Ovary (tissue), 7 donors: ENCODE measurements at regions not wholly inside any gene's neighbourhood (a gene's known extent, or its start where the extent isn't known, plus 50 kb on each side); places are given as distances from the start of the nearest gene placed in this dataset.

Experiments
- DNase-seq, 5 donors: peaks; one replicate each; pipeline ENCODE4 v3.0.0-alpha.2; 2019 to 2020
- H3K27ac ChIP-seq, 2 donors: fragments of 200-600 bp; one replicate each; pipeline versions ENCODE4 v1.5.1 to v1.8.0; 2019 to 2022
- H3K27me3 ChIP-seq: fragments of 200-600 bp; one replicate; pipeline ENCODE4 v1.8.0; 2022
- H3K36me3 ChIP-seq: fragments of 200-600 bp; sonication (generic); one replicate; pipeline ENCODE4 v1.5.1; 2019
- H3K4me1 ChIP-seq: one replicate; pipeline ENCODE4 v1.8.1; 2013; ENCODE audit warnings: mild to moderate bottlenecking, moderate library complexity; ENCODE audit not compliant: insufficient read depth
- H3K4me3 ChIP-seq: fragments of 200-600 bp; sonication (generic); one replicate; pipeline ENCODE4 v1.5.1; 2017
- H3K9me3 ChIP-seq, 2 donors: fragments of 200-600 bp in 1 of 2; sonication (generic) in 1 of 2; one replicate each; pipeline versions ENCODE4 v1.5.1 to v1.8.1; 2013 to 2019; ENCODE audit warnings: mild to moderate bottlenecking in 1 of 2, moderate library complexity in 1 of 2
- CTCF ChIP-seq, 3 donors: fragments of 450-650 bp in 2 of 3; fragments of 200-600 bp in 1 of 3; IDR thresholded peaks; one replicate each; pipeline versions ENCODE4 v1.5.1 to v1.8.0; 2016 to 2022; ENCODE audit warnings: antibody characterized with exemption in 3 of 3, mild to moderate bottlenecking in 1 of 3
- EP300 ChIP-seq: sonication (generic); formaldehyde crosslinking; IDR thresholded peaks from one replicate; pipeline ENCODE4 v1.6.1; 2017; ENCODE audit warnings: antibody characterized with exemption
- POLR2A ChIP-seq: fragments of 450-650 bp; IDR thresholded peaks from one replicate; pipeline ENCODE4 v1.6.1; 2017; ENCODE audit warnings: antibody characterized with exemption, mild to moderate bottlenecking, moderate library complexity
- WGBS, 3 donors: extraction: QIAGEN DNeasy Blood & Tissue Kit in 1 of 3; methylation state at CpG; one replicate each; pipeline versions ENCODE4 v1.1.5 to v1.1.7; 2013 to 2017; 5-methylcytosine and 5-hydroxymethylcytosine counted together
- intact Hi-C, 4 donors: fragments of 100-400 bp; cut with DNase I; formaldehyde crosslinking; loops; one replicate each; pipeline versions ENCODE4 v1.11.0 to v1.15.1; 2022 to 2023
- donor health status: DM: no; HTN: no; CAD: no; lungs with moderate emphysema.
- donor health status: DM: no; HTN: no; CAD: no.
- donor health status: Bipolar disorder and iron deficiency.
- donor health status: DM: no; HTN: no; CAD: no.
- donor health status: DM: yes; HTN: yes; CAD: no.

- intact Hi-C loops: no loop called here
- no peaks in the 10 kb centered on the region for H3K4me1 ChIP-seq
- no peak for TF ChIP-seq POLR2A
- no peak for TF ChIP-seq EP300
- no peak for TF ChIP-seq CTCF (IDR thresholded peaks at IDR 0.05)
- no peak overlapping the region for H3K4me3 ChIP-seq
- DNase-seq: no peak
- H3K9me3 ChIP-seq: no peaks in the 10 kb centered on the region
- no peak overlapping the region for H3K27ac ChIP-seq
- no peaks in the 10 kb centered on the region for H3K36me3 ChIP-seq
- 83 to 87% (median 86%) methylated on average over 2 of the region's 2 CpGs for WGBS, 3 donors
- H3K27me3 ChIP-seq: no peaks in the 10 kb centered on the region
Observed at GRCh38 chr3:111392894-111393398, 149.1 kb upstream of the CD96 start.

GRCh38 chr3:111412656-111413055 lies 129.3 kb upstream of the CD96 start:
- DNase-seq: no peak
- Histone ChIP-seq H3K4me1 (no peaks in the 10 kb centered on the region), H3K9me3 (no peaks in the 10 kb centered on the region), H3K36me3 (no peaks in the 10 kb centered on the region), H3K27ac (no peak overlapping the region), H3K4me3 (no peak overlapping the region), H3K27me3 (no peaks in the 10 kb centered on the region)
- TF ChIP-seq CTCF (IDR thresholded peaks at IDR 0.05) (no peak), POLR2A (no peak), EP300 (no peak)
- intact Hi-C loops: no loop called here
- WGBS, 3 donors: 83 to 92% (median 91%) methylated on average over 4 of the region's 4 CpGs

- Histone ChIP-seq H3K4me3 (no peak overlapping the region), H3K27me3 (no peaks in the 10 kb centered on the region), H3K9me3 (no peaks in the 10 kb centered on the region), H3K36me3 (no peaks in the 10 kb centered on the region), H3K4me1 (no peaks in the 10 kb centered on the region), H3K27ac (no peak overlapping the region)
- intact Hi-C loops: no loop called here
- TF ChIP-seq CTCF (IDR thresholded peaks at IDR 0.05) (no peak), POLR2A (no peak), EP300 (no peak)
- DNase-seq: no peak
Observed at GRCh38 chr3:111414531-111414930, 127.5 kb upstream of the CD96 start.

GRCh38 chr3:111415018-111415417 lies 127.0 kb upstream of the CD96 start:
- H3K36me3 ChIP-seq: no peaks in the 10 kb centered on the region
- TF ChIP-seq EP300: no peak
- DNase-seq: no peak

GRCh38 chr3:111418391-111418790 lies 123.6 kb upstream of the CD96 start:
- Histone ChIP-seq H3K4me1 (no peaks in the 10 kb centered on the region), H3K9me3 (no peaks in the 10 kb centered on the region), H3K4me3 (no peak overlapping the region), H3K27me3 (no peaks in the 10 kb centered on the region), H3K27ac (no peak overlapping the region), H3K36me3 (no peaks in the 10 kb centered on the region)
- 70 to 81% (median 76%) methylated on average over 1 of the region's 1 CpG for WGBS, 3 donors
- no peak for DNase-seq
- intact Hi-C loops: no loop called here
- TF ChIP-seq CTCF (IDR thresholded peaks at IDR 0.05): no peak
- no peak for TF ChIP-seq EP300
- no peak for TF ChIP-seq POLR2A

More at GRCh38 chr3:111415018-111415417, 127.0 kb upstream of the CD96 start:
- Histone ChIP-seq H3K4me1 (no peaks in the 10 kb centered on the region), H3K27ac (no peak overlapping the region), H3K9me3 (no peaks in the 10 kb centered on the region), H3K27me3 (no peaks in the 10 kb centered on the region), H3K4me3 (no peak overlapping the region)
- intact Hi-C loops: no loop called here
